HT-29 (cell line): ENCODE measurements at regions not wholly inside any gene's neighbourhood (a gene's known extent, or its start where the extent isn't known, plus 50 kb on each side); places are given as distances from the start of the nearest gene placed in this dataset. TPM values are rescaled to one million over a fixed set of nuclear protein-coding genes. Genes with fewer than 3 reads are reported as not detected.

Experiments used
- DNase-seq: peaks from one replicate; pipeline ENCODE4 v3.0.0-alpha.2; 2015; ENCODE audit warnings: low spot score
- small RNA-seq: library from RNA; depleted of rRNA; stranded (forward); fragments of <200 nt; gene quantifications from one replicate; pipeline ENCODE3, GENCODE V24; 2014

DNA sequence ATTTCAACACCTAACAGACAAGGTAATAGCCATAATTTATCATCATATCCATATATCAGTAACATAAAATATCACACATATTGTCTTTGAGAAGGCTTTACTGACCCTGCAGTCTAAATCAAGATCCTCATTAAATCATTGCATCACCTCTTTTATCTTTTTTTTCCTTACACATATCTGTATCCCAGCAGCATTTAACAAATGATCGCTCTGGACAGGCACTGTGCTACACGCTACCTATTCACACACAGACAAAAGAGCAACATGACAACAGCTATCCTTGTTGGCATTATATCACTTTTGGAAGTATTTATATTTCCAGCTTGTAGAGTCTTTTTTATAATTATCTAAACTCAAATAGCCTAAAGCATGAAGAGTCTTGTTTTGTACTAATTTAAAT is 73.3 kb upstream of the NBEA start:
- no peak for DNase-seq

DNA sequence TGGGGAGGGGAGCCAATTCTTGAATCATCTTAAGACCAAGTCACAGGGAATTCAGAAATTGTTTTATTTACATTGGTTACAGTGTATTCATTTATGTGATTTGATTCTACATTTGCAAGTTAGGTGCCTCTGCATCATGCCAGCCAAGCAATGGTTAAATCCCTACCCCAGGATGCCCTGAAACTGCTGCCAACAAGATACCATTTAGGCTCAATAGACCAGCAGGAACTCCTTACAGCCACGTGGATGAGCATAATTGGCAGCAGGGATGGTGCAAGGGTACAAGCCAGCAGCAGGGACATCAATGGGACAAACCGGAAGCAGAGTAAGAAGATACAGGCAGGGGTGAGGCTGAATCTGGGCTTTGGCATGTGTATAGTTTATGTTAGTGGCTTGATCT is 72.4 kb upstream of the NBEA start:
- no peak for DNase-seq

DNA sequence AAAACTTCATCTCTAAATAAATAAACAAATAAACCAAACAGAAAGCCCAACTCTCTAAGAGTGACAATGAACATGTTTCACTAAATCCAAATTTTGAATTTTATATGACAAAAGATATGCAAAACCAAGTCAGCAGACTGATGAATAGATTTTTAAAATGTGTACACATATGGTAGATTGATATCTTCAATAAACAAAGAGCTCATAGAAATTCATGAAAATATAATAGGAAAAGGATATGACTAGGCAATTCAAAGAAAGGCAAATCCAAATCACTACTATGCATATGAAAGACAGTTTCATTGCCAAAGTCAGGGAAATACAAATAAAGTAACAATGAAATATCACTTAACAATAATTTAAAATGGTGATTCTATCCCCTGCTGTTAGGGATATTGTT is 63.7 kb upstream of the NBEA start:
- no peak for DNase-seq

DNA sequence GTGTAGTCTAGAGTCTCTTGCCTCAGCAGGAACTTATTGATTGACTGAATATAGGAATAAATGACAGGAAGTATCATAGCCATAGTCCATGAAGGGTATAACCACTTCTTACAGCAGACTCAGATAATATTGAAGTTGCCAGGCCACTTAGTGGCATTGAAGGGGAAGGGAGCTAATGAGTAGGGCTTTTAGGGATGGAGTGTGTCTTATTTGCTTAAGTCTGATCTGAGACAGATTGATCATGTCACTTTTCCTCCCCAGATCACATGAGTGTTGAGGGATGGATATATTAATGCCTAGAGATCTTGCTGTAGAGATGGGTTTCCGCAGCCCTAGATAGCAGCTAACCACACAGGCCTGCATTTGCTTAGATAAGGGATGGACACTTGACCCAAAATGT is 62.2 kb upstream of the NBEA start:
- no peak for DNase-seq

DNA sequence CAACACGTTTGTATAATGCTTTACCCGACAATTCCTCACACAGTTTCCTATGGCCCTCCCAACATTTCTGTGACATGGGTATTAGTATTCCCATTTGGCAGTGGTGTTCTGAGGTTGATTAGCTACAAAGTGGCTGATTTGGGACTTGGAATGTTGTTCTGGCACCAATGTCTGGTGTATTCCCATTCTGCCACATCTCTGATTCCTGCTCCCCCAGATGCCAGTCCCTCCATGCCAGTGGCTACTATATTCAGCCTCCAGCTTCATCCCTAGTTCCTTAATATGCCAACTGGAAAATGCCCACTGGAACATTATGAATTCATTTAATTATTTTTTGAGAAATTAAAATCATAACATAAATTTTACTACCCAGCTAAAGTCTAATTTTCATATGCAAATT is 60.6 kb upstream of the NBEA start:
- no peak for DNase-seq

DNA sequence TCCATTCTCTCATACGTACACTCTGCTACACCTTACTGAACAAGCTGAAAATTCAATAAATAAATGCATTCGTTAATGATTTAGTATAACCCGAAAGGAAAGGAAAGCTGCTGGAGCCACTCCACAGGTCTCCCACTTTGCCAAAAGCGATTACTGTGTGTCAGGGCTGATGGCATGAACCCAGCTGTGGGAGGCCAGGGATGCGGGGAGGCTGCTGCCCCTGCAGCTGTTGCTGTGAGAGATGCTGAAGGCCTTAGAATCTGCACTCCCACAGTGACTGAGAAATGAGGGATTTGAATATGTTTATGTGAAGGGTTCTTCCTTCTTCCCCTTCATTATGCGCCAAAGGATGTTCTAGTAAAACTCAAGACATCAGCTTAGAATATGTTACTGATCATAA is 58.7 kb upstream of the NBEA start:
- DNase-seq = no peak

DNA sequence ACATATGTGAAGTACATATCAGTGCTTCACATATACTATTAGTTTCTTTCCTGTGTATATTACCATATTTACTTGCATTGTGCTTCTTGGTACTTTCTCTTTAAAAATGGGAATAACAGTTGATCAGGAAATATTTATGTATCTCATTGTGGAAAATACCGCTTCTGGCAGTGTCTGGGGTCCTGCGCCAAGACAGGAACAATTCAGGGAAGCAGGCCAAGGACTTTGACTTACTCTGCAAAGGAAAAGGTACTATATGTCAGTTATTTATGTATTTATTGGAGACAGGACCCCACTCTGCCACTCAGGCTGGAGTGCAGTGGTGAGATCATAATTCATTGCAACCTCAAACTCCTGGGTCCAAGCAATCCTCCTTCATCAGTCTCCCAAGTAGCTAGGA is 57.7 kb upstream of the NBEA start:
- no peak for DNase-seq

DNA sequence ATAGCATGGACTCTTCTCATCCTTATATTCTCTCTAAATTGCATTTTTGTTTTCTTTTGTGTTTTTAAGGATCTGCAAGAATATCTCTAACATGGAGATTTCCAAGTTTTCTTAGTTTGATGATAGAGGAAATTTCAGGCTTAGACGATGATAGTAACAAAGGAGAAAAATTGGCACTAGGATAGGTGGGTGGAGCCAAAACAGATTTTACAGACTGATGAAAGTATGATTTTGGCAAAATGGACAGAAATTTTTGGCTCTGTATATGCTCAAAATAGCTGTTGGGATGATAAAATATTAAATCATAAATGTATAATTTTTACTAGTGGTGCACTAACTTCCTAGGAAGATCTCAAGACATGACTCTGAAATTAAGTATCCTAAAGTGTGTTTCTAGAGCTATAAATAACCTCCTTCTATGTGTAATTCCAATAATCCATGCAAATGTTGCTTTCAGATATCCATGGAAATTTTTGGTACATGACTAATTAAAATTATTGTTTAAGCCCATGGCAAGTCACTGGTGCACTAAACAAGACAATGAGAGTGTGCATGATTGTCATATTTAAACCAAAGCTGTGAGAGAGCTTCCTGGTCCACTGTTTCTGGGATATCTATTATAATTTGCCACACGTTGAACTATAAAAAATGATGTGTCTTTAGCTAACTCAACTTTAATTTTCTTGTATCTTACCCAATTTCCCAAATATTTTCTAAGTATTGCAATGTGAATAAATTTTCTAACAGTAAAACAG is 55.8 kb upstream of the NBEA start:
- DNase-seq = no peak

DNA sequence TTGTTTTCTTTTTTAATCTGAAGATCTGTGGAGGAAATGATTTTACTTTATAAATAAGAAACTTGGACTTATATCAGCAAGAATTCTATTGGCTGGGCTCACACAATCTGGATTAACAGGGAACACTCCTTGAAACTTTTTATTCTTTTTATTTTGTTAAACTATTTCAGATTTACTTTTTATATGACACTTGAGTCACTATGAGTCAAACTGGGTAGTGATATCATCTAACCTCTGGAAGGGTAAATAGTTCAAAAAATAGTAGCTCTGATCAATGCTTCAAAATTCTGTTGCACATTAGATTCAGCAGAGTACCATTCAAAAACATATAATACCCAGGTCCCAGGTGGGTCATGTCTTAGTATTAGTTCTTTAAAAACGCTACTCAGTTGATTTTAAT is 55.1 kb upstream of the NBEA start:
- no peak for DNase-seq

Small RNA genes lying in the stretch of these regions (small RNA-seq; reads per million reads assigned to genes)
- not detected for gene AL356321.1
- not detected for gene RF00402
